CD14-positive monocyte (primary cell): ENCODE measurements at regions not wholly inside any gene's neighbourhood (a gene's known extent, or its start where the extent isn't known, plus 50 kb on each side); places are given as distances from the start of the nearest gene placed in this dataset.

ENCODE experiments used
- DNase-seq, 3 donors: peaks; one replicate each; pipeline ENCODE4 v3.0.0-alpha.2; 2011 to 2022
- H2AFZ ChIP-seq: 2 replicates; pipeline ENCODE4 v1.6.0; 2012; ENCODE audit warnings: mild to moderate bottlenecking, low read depth, low read length, inconsistent platforms; ENCODE audit not compliant: insufficient read depth, poor library complexity, severe bottlenecking
- H3K27ac ChIP-seq, 2 donors: 1 replicate in 1 of 2; 2 replicates in 1 of 2; pipeline ENCODE4 v1.5.1; 2012 to 2013; ENCODE audit warnings: low read length in 2 of 2, control low read depth in 1 of 2, inconsistent platforms in 1 of 2, low read depth in 1 of 2, mild to moderate bottlenecking in 1 of 2
- H3K27me3 ChIP-seq, 2 donors: one replicate each; pipeline versions ENCODE4 v1.6.0 to v1.6.1; 2011 to 2013; ENCODE audit warnings: low read length in 2 of 2; ENCODE audit not compliant: control insufficient read depth in 2 of 2, insufficient read depth in 2 of 2
- H3K36me3 ChIP-seq, 2 donors: replicated peaks in 1 of 2; 1 replicate in 1 of 2; 2 replicates in 1 of 2; pipeline versions ENCODE4 v1.5.1 to v1.6.1; 2012 to 2013; ENCODE audit warnings: low read length in 2 of 2, control low read depth in 1 of 2, inconsistent platforms in 1 of 2, mild to moderate bottlenecking in 1 of 2; ENCODE audit not compliant: insufficient read depth in 2 of 2, control insufficient read depth in 1 of 2
- H3K4me1 ChIP-seq, 2 donors: 1 replicate in 1 of 2; 2 replicates in 1 of 2; pipeline versions ENCODE4 v1.5.1 to v1.6.1; 2012 to 2013; ENCODE audit warnings: low read length in 2 of 2, control low read depth in 1 of 2, inconsistent platforms in 1 of 2, mild to moderate bottlenecking in 1 of 2, moderate library complexity in 1 of 2; ENCODE audit not compliant: insufficient read depth in 2 of 2, control insufficient read depth in 1 of 2
- H3K4me2 ChIP-seq: replicated peaks from 2 replicates; pipeline ENCODE3; 2012; ENCODE audit warnings: low read length, moderate library complexity, mild to moderate bottlenecking; ENCODE audit not compliant: poor library complexity, severe bottlenecking; ENCODE audit errors: extremely low read depth
- H3K4me3 ChIP-seq, 3 experiments: fragments of 200-600 bp in 1 of 3; sonication (generic) in 1 of 3; replicated peaks in 1 of 3; 1 replicate in 2 of 3; 2 replicates in 1 of 3; pipeline ENCODE4 v1.5.1; 2011 to 2013; ENCODE audit warnings: low read length in 3 of 3, mild to moderate bottlenecking in 3 of 3, control low read depth in 2 of 3, low read depth in 2 of 3, inconsistent platforms in 1 of 3, moderate library complexity in 1 of 3
- H3K79me2 ChIP-seq: 2 replicates; pipeline ENCODE4 v1.6.0; 2012; ENCODE audit warnings: mild to moderate bottlenecking, control low read depth, inconsistent platforms, low read length, moderate library complexity; ENCODE audit not compliant: insufficient read depth
- H3K9ac ChIP-seq: 2 replicates; pipeline ENCODE4 v1.6.0; 2017; ENCODE audit warnings: low read length, mild to moderate bottlenecking; ENCODE audit not compliant: insufficient read depth, poor library complexity, severe bottlenecking
- H3K9me3 ChIP-seq, 2 donors: replicated peaks in 1 of 2; 1 replicate in 1 of 2; 2 replicates in 1 of 2; pipeline versions ENCODE4 v1.5.1 to v1.6.1; 2012 to 2013; ENCODE audit warnings: low read length in 2 of 2, control low read depth in 1 of 2; ENCODE audit not compliant: control insufficient read depth in 1 of 2, insufficient read depth in 1 of 2
- H4K20me1 ChIP-seq: 2 replicates; pipeline ENCODE4 v1.6.0; 2012; ENCODE audit warnings: mild to moderate bottlenecking, low read length, control low read depth, moderate library complexity; ENCODE audit not compliant: insufficient read depth
- H3K27ac Mint-ChIP-seq, 7 donors: one replicate each; pipeline ENCODE4 v1.8.0; 2020; ENCODE audit warnings: mild to moderate bottlenecking in 7 of 7, mixed read lengths in 7 of 7, moderate library complexity in 6 of 7, inconsistent platforms in 2 of 7
- H3K27me3 Mint-ChIP-seq, 3 donors: one replicate each; pipeline ENCODE4 v1.8.0; 2021 to 2022; ENCODE audit warnings: low read depth in 3 of 3, mild to moderate bottlenecking in 3 of 3, mixed read lengths in 3 of 3, moderate library complexity in 3 of 3, inconsistent platforms in 1 of 3
- H3K36me3 Mint-ChIP-seq, 2 donors: one replicate each; pipeline ENCODE4 v1.8.0; 2020; ENCODE audit warnings: mixed read lengths in 2 of 2, inconsistent platforms in 1 of 2, mild to moderate bottlenecking in 1 of 2
- H3K4me1 Mint-ChIP-seq: one replicate; pipeline ENCODE4 v1.8.0; 2020; ENCODE audit warnings: mild to moderate bottlenecking, mixed read lengths
- H3K4me3 Mint-ChIP-seq, 2 donors: one replicate each; pipeline ENCODE4 v1.8.0; 2020; ENCODE audit warnings: mild to moderate bottlenecking in 2 of 2, mixed read lengths in 2 of 2, moderate library complexity in 1 of 2
- H3K9me3 Mint-ChIP-seq, 7 donors: one replicate each; pipeline ENCODE4 v1.8.0; 2020 to 2022; ENCODE audit warnings: mixed read lengths in 7 of 7, mild to moderate bottlenecking in 6 of 7, moderate library complexity in 6 of 7, inconsistent platforms in 2 of 7
- CTCF ChIP-seq: fragments of 200-600 bp; IDR thresholded peaks from one replicate; pipeline ENCODE4 v1.8.0; 2022; ENCODE audit warnings: antibody characterized with exemption, mild to moderate bottlenecking
- WGBS: methylation state at CpG from one replicate; pipeline ENCODE4 v1.1.5; 2013; ENCODE audit warnings: missing lambda C conversion rate; ENCODE audit not compliant: insufficient coverage; 5-methylcytosine and 5-hydroxymethylcytosine counted together
- intact Hi-C, 2 donors: fragments of 100-400 bp; cut with micrococcal nuclease; formaldehyde crosslinking; loops; one replicate each; pipeline versions ENCODE4 v1.15.0 to v1.15.1; 2023

- no peak for DNase-seq
- Histone ChIP-seq H3K79me2 (no peaks in the 10 kb centered on the region), H3K4me1 (peaks cover 19% of the 10 kb centered on the region in 2 donors), H3K9me3 (no peaks in the 10 kb centered on the region), H3K36me3 (no peaks in the 10 kb centered on the region), H3K9ac (no peak overlapping the region), H3K27me3 (no peaks in the 10 kb centered on the region), H3K4me3 (no peak overlapping the region), H3K4me2 (no peak overlapping the region), H3K27ac (no peak overlapping the region), H2AFZ (no peak overlapping the region), H4K20me1 (no peaks in the 10 kb centered on the region)
- no peak overlapping the region for H3K27ac Mint-ChIP-seq
- 80% methylated on average over 3 of the region's 4 CpGs for WGBS
- no peak overlapping the region for H3K4me3 Mint-ChIP-seq
- peaks cover 0 to 3% (median 0%) of the 10 kb centered on the region in 3 donors for H3K27me3 Mint-ChIP-seq
- no peak for TF ChIP-seq CTCF
- H3K9me3 Mint-ChIP-seq, result no peaks in the 10 kb centered on the region
- intact Hi-C loops, result no loop called here
- H3K4me1 Mint-ChIP-seq, result peaks cover 24% of the 10 kb centered on the region
- no peaks in the 10 kb centered on the region for H3K36me3 Mint-ChIP-seq
These were observed 734.6 kb downstream of the TUSC7 start for GRCh38 chr3:117444175-117444574.

- no peak for DNase-seq
- no CpG with 5 or more reads among the region's 4 CpGs for WGBS
- Histone ChIP-seq H4K20me1 (no peaks in the 10 kb centered on the region), H3K36me3 (no peaks in the 10 kb centered on the region), H3K9ac (no peak overlapping the region), H2AFZ (no peak overlapping the region), H3K9me3 (no peaks in the 10 kb centered on the region), H3K4me1 (peaks cover 7 to 8% of the 10 kb centered on the region in 2 donors), H3K79me2 (no peaks in the 10 kb centered on the region), H3K27me3 (no peaks in the 10 kb centered on the region), H3K4me2 (no peak overlapping the region), H3K27ac (no peak overlapping the region), H3K4me3 (no peak overlapping the region)
- H3K4me3 Mint-ChIP-seq, result no peak overlapping the region
- intact Hi-C loops, result no loop called here
- H3K4me1 Mint-ChIP-seq, result peaks cover 13% of the 10 kb centered on the region
- no peak for TF ChIP-seq CTCF
- peaks cover 0 to 3% (median 0%) of the 10 kb centered on the region in 3 donors for H3K27me3 Mint-ChIP-seq
- H3K27ac Mint-ChIP-seq, result no peak overlapping the region
- H3K36me3 Mint-ChIP-seq, result no peaks in the 10 kb centered on the region
- H3K9me3 Mint-ChIP-seq, result no peaks in the 10 kb centered on the region
These were observed 737.8 kb downstream of the TUSC7 start for GRCh38 chr3:117447419-117447818.
